GM19452 (cell line): ENCODE measurements at regions not wholly inside any gene's neighbourhood (a gene's known extent, or its start where the extent isn't known, plus 50 kb on each side); places are given as distances from the start of the nearest gene placed in this dataset.

Experiments
- ATAC-seq: cut with Tn5 transposase; IDR thresholded peaks from one replicate; pipeline ENCODE4 v1.9.1; 2021; ENCODE audit not compliant: unreplicated experiment

- no peak for ATAC-seq
Measured at GRCh38 chr12:60120199-60120598, 524.4 kb downstream of the SLC16A7 start.

- no peak for ATAC-seq
Measured at GRCh38 chr12:60123557-60123956, 527.7 kb downstream of the SLC16A7 start.

GRCh38 chr12:60137513-60137912 is 541.7 kb downstream of the SLC16A7 start:
- ATAC-seq: no peak

- no peak for ATAC-seq
Measured at GRCh38 chr12:60138526-60138925, 542.7 kb downstream of the SLC16A7 start.

GRCh38 chr12:60144395-60144794 is 548.6 kb downstream of the SLC16A7 start:
- no peak for ATAC-seq

- ATAC-seq: no peak
Measured at GRCh38 chr12:60148109-60148508, 552.3 kb downstream of the SLC16A7 start.

- no peak for ATAC-seq
Measured at GRCh38 chr12:60148831-60149230, 553.0 kb downstream of the SLC16A7 start.

GRCh38 chr12:60152756-60153155 is 556.9 kb downstream of the SLC16A7 start:
- ATAC-seq: no peak

GRCh38 chr12:60159761-60160160 is 563.9 kb downstream of the SLC16A7 start:
- no peak for ATAC-seq

GRCh38 chr12:60162988-60163720 is 567.3 kb downstream of the SLC16A7 start:
- ATAC-seq: no peak

- no peak for ATAC-seq
Measured at GRCh38 chr12:60165781-60166180, 570.0 kb downstream of the SLC16A7 start.

GRCh38 chr12:60168441-60168840 is 572.6 kb downstream of the SLC16A7 start:
- no peak for ATAC-seq

GRCh38 chr12:60169904-60170303 is 574.1 kb downstream of the SLC16A7 start:
- no peak for ATAC-seq

GRCh38 chr12:60172266-60173211 is 576.7 kb downstream of the SLC16A7 start:
- no peak for ATAC-seq

GRCh38 chr12:60173224-60174170 is 577.7 kb downstream of the SLC16A7 start:
- no peak for ATAC-seq

- ATAC-seq: no peak
Measured at GRCh38 chr12:60174476-60174875, 578.6 kb downstream of the SLC16A7 start.

GRCh38 chr12:60174941-60175340 is 579.1 kb downstream of the SLC16A7 start:
- no peak for ATAC-seq

- no peak for ATAC-seq
Measured at GRCh38 chr12:60176891-60177290, 581.1 kb downstream of the SLC16A7 start.

GRCh38 chr12:60180298-60180697 is 584.5 kb downstream of the SLC16A7 start:
- no peak for ATAC-seq

- no peak for ATAC-seq
Measured at GRCh38 chr12:60182354-60182753, 586.5 kb downstream of the SLC16A7 start.

- ATAC-seq: no peak
Measured at GRCh38 chr12:60184096-60184495, 588.3 kb downstream of the SLC16A7 start.
